ENCODE measurements at regions not wholly inside any gene's neighbourhood (a gene's known extent, or its start where the extent isn't known, plus 50 kb on each side); places are given as distances from the start of the nearest gene placed in this dataset.

GRCh38 chr13:102928941-102929675 is 83.3 kb downstream of the ERCC5 start:
- no peak for ATAC-seq
- POLR2A ChIA-PET, result no interaction called here

More at GRCh38 chr13:102928941-102929675, 83.3 kb downstream of the ERCC5 start:
- TF ChIP-seq POLR2AphosphoS5 (IDR thresholded peaks at IDR 0.05; ENCODE audit: low read depth, low read length), result no peak
- no peak for TF ChIP-seq SIN3A (IDR thresholded peaks at IDR 0.05; ENCODE audit: borderline replicate concordance, insufficient read depth, low read depth, low read length)
- no peak for TF ChIP-seq CTCF (IDR thresholded peaks at IDR 0.05)
- TF ChIP-seq TCF7L2 (IDR thresholded peaks at IDR 0.05; ENCODE audit: low read depth, low read length), result no peak
- TF ChIP-seq REST (IDR thresholded peaks at IDR 0.05; ENCODE audit: insufficient read depth in 1 of 2, low read depth in 2 of 2, low read length in 1 of 2), result no peak
- no peak overlapping the region for H3K27ac ChIP-seq (ENCODE audit: low read length)
- CTCF ChIA-PET, result no interaction called here
- BruUV-seq (replicated peaks), result no TSS peak
- no peaks in the 10 kb centered on the region for H3K36me3 ChIP-seq (ENCODE audit: control insufficient read depth, insufficient read depth, low read length)
- no peak for DNase-seq (ENCODE audit: low read depth, low spot score)
- in situ Hi-C loops (cut with HindIII; ENCODE audit: low pct_unique_long_range_greater_than_20kb, low sequenced_read_pairs) (no loop called here), intact Hi-C loops (cut with micrococcal nuclease; ENCODE audit: unreplicated experiment) (no loop called here)
- H3K27me3 ChIP-seq (ENCODE audit: control insufficient read depth, insufficient read depth, low read length), result no peaks in the 10 kb centered on the region
- no peaks in the 10 kb centered on the region for H3K9me3 ChIP-seq (ENCODE audit: control insufficient read depth, insufficient read depth, low read depth, low read length)
- no peaks in the 10 kb centered on the region for H3K4me1 ChIP-seq (ENCODE audit: control insufficient read depth, insufficient read depth, low read length)
- no peak overlapping the region for H3K4me3 ChIP-seq (ENCODE audit: low read depth in 2 of 2, low read length in 2 of 2)

Data from Panc1 (cell line).